Skeletal muscle satellite cell (primary cell): ENCODE measurements at regions not wholly inside any gene's neighbourhood (a gene's known extent, or its start where the extent isn't known, plus 50 kb on each side); places are given as distances from the start of the nearest gene placed in this dataset.

Source experiments
- H3K27me3 ChIP-seq: 2 replicates; pipeline ENCODE4 v1.7.0; 2013; ENCODE audit warnings: low read length; ENCODE audit not compliant: control insufficient read depth, insufficient read depth
- H3K36me3 ChIP-seq: 2 replicates; pipeline ENCODE4 v1.7.0; 2013; ENCODE audit warnings: mild to moderate bottlenecking, control low read depth, low read length; ENCODE audit not compliant: insufficient read depth
- H3K4me1 ChIP-seq: 2 replicates; pipeline ENCODE4 v1.7.0; 2013; ENCODE audit warnings: low read length; ENCODE audit not compliant: control insufficient read depth, insufficient read depth
- H3K4me2 ChIP-seq: 2 replicates; pipeline ENCODE4 v1.7.0; 2013; ENCODE audit warnings: mild to moderate bottlenecking, low read length
- H3K4me3 ChIP-seq: 2 replicates; pipeline ENCODE4 v1.7.0; 2013; ENCODE audit warnings: low read length
- H3K9ac ChIP-seq: 2 replicates; pipeline ENCODE4 v1.7.0; 2013; ENCODE audit warnings: mild to moderate bottlenecking, low read depth, low read length, moderate library complexity
- H3K9me3 ChIP-seq: replicated peaks from 2 replicates; pipeline ENCODE4 v1.7.0; 2013; ENCODE audit warnings: mild to moderate bottlenecking, control low read depth, low read length

- Histone ChIP-seq H3K4me1 (no peaks in the 10 kb centered on the region), H3K4me2 (no peak overlapping the region), H3K4me3 (no peak overlapping the region), H3K27me3 (no peaks in the 10 kb centered on the region), H3K9me3 (no peaks in the 10 kb centered on the region), H3K9ac (no peak overlapping the region), H3K36me3 (no peaks in the 10 kb centered on the region)
These were observed 306.7 kb downstream of the NUAK1 start for GRCh38 chr12:105832021-105832420.

GRCh38 chr12:105832806-105833205 is 305.9 kb downstream of the NUAK1 start:
- H3K36me3 ChIP-seq, result no peaks in the 10 kb centered on the region
- H3K9ac ChIP-seq, result no peak overlapping the region
- no peak overlapping the region for H3K4me2 ChIP-seq
- H3K9me3 ChIP-seq, result no peaks in the 10 kb centered on the region
- no peak overlapping the region for H3K4me3 ChIP-seq
- H3K27me3 ChIP-seq, result no peaks in the 10 kb centered on the region
- H3K4me1 ChIP-seq, result no peaks in the 10 kb centered on the region

GRCh38 chr12:105834496-105834895 is 304.3 kb downstream of the NUAK1 start:
- no peaks in the 10 kb centered on the region for H3K4me1 ChIP-seq
- no peaks in the 10 kb centered on the region for H3K9me3 ChIP-seq
- H3K9ac ChIP-seq, result no peak overlapping the region
- H3K4me3 ChIP-seq, result no peak overlapping the region
- H3K27me3 ChIP-seq, result peaks cover 4% of the 10 kb centered on the region
- H3K4me2 ChIP-seq, result no peak overlapping the region
- no peaks in the 10 kb centered on the region for H3K36me3 ChIP-seq

GRCh38 chr12:105835580-105836241 is 303.0 kb downstream of the NUAK1 start:
- Histone ChIP-seq H3K4me3 (no peak overlapping the region), H3K4me2 (no peak overlapping the region), H3K4me1 (no peaks in the 10 kb centered on the region), H3K27me3 (peaks cover 4% of the 10 kb centered on the region), H3K36me3 (no peaks in the 10 kb centered on the region), H3K9ac (no peak overlapping the region), H3K9me3 (no peaks in the 10 kb centered on the region)

GRCh38 chr12:105836242-105836622 is 302.5 kb downstream of the NUAK1 start:
- peaks cover 4% of the 10 kb centered on the region for H3K27me3 ChIP-seq
- no peaks in the 10 kb centered on the region for H3K9me3 ChIP-seq
- H3K9ac ChIP-seq, result no peak overlapping the region
- no peaks in the 10 kb centered on the region for H3K4me1 ChIP-seq
- no peak overlapping the region for H3K4me3 ChIP-seq
- no peak overlapping the region for H3K4me2 ChIP-seq
- H3K36me3 ChIP-seq, result no peaks in the 10 kb centered on the region

- H3K36me3 ChIP-seq, result no peaks in the 10 kb centered on the region
- H3K27me3 ChIP-seq, result peaks cover 4% of the 10 kb centered on the region
- H3K4me1 ChIP-seq, result no peaks in the 10 kb centered on the region
- no peak overlapping the region for H3K4me3 ChIP-seq
- H3K9me3 ChIP-seq, result no peaks in the 10 kb centered on the region
- no peak overlapping the region for H3K9ac ChIP-seq
- H3K4me2 ChIP-seq, result no peak overlapping the region
These were observed 299.1 kb downstream of the NUAK1 start for GRCh38 chr12:105839629-105840127.

GRCh38 chr12:105840384-105840783 is 298.4 kb downstream of the NUAK1 start:
- no peaks in the 10 kb centered on the region for H3K4me1 ChIP-seq
- peaks cover 4% of the 10 kb centered on the region for H3K27me3 ChIP-seq
- no peaks in the 10 kb centered on the region for H3K9me3 ChIP-seq
- H3K9ac ChIP-seq, result no peak overlapping the region
- no peak overlapping the region for H3K4me2 ChIP-seq
- H3K4me3 ChIP-seq, result no peak overlapping the region
- no peaks in the 10 kb centered on the region for H3K36me3 ChIP-seq

- H3K4me3 ChIP-seq, result no peak overlapping the region
- H3K9me3 ChIP-seq, result no peaks in the 10 kb centered on the region
- no peak overlapping the region for H3K9ac ChIP-seq
- peaks cover 4% of the 10 kb centered on the region for H3K27me3 ChIP-seq
- H3K36me3 ChIP-seq, result no peaks in the 10 kb centered on the region
- H3K4me1 ChIP-seq, result no peaks in the 10 kb centered on the region
- H3K4me2 ChIP-seq, result no peak overlapping the region
These were observed 296.9 kb downstream of the NUAK1 start for GRCh38 chr12:105841840-105842239.

GRCh38 chr12:105843561-105843960 is 295.2 kb downstream of the NUAK1 start:
- H3K4me3 ChIP-seq, result no peak overlapping the region
- no peaks in the 10 kb centered on the region for H3K4me1 ChIP-seq
- H3K36me3 ChIP-seq, result no peaks in the 10 kb centered on the region
- H3K9ac ChIP-seq, result no peak overlapping the region
- H3K27me3 ChIP-seq, result peaks cover 4% of the 10 kb centered on the region
- no peak overlapping the region for H3K4me2 ChIP-seq
- H3K9me3 ChIP-seq, result no peaks in the 10 kb centered on the region

GRCh38 chr12:105843986-105844760 is 294.6 kb downstream of the NUAK1 start:
- Histone ChIP-seq H3K36me3 (no peaks in the 10 kb centered on the region), H3K4me3 (no peak overlapping the region), H3K9ac (no peak overlapping the region), H3K4me1 (no peaks in the 10 kb centered on the region), H3K4me2 (no peak overlapping the region), H3K9me3 (no peaks in the 10 kb centered on the region), H3K27me3 (no peaks in the 10 kb centered on the region)

- no peaks in the 10 kb centered on the region for H3K36me3 ChIP-seq
- no peak overlapping the region for H3K4me2 ChIP-seq
- H3K9ac ChIP-seq, result no peak overlapping the region
- no peaks in the 10 kb centered on the region for H3K4me1 ChIP-seq
- H3K27me3 ChIP-seq, result no peaks in the 10 kb centered on the region
- H3K9me3 ChIP-seq, result no peaks in the 10 kb centered on the region
- H3K4me3 ChIP-seq, result no peak overlapping the region
These were observed 292.4 kb downstream of the NUAK1 start for GRCh38 chr12:105846331-105846730.

GRCh38 chr12:105847068-105847467 is 291.7 kb downstream of the NUAK1 start:
- no peaks in the 10 kb centered on the region for H3K4me1 ChIP-seq
- H3K4me3 ChIP-seq, result no peak overlapping the region
- H3K9me3 ChIP-seq, result no peaks in the 10 kb centered on the region
- no peaks in the 10 kb centered on the region for H3K36me3 ChIP-seq
- no peak overlapping the region for H3K4me2 ChIP-seq
- no peaks in the 10 kb centered on the region for H3K27me3 ChIP-seq
- H3K9ac ChIP-seq, result no peak overlapping the region
